HG03378 (cell line): ENCODE measurements at regions not wholly inside any gene's neighbourhood (a gene's known extent, or its start where the extent isn't known, plus 50 kb on each side); places are given as distances from the start of the nearest gene placed in this dataset.

Source experiments
- ATAC-seq: cut with Tn5 transposase; IDR thresholded peaks from one replicate; pipeline ENCODE4 v1.9.1; 2021; ENCODE audit warnings: mild to moderate bottlenecking, moderate library complexity; ENCODE audit not compliant: unreplicated experiment

DNA sequence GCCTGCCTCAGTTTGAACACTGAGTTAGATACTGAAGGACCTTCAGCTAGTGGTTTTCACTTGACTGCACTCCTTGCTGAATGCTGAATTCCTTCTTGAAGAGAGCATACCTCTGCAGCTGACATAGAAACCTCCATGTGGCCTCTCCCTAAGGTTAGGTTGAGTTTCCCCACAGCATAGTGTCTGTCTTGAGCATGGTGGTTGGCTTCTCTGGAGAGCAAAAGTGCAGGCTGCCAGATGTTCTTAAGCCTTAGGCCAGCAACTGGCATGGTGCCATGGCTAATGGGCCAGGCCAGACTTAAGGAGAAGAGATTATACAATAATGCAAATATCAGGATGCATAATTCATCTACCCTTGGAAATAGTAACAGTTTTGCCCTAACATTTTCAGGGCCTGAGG, 545.6 kb upstream of the ZNF385D start:
- no peak for ATAC-seq

GRCh38 chr3:22297436-22297835, 546.4 kb upstream of the ZNF385D start:
- ATAC-seq = no peak

GRCh38 chr3:22306454-22306853, 555.4 kb upstream of the ZNF385D start:
- no peak for ATAC-seq

GRCh38 chr3:22308871-22309270, 557.9 kb upstream of the ZNF385D start:
- ATAC-seq = no peak

- no peak for ATAC-seq
Observed at GRCh38 chr3:22315925-22316324, 564.9 kb upstream of the ZNF385D start.

DNA sequence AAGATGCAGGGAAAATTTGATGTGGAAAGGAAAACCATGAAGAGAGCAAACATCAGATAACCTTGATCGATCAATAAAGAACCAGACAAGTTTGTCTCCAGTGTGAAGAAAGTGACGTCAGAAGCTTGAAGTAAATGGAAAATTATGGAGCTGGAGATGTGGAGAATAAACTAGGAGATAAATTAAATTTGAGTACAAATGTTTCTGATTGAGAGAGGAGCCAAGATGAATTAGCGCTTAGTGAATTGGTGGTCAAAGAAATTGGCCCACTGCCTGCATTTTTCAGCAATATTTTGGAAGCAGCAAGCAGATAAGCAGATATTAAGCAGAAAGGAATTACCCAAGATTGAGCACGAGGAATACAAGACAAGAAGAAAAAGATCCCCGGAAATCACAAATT, 567.3 kb upstream of the ZNF385D start:
- no peak for ATAC-seq

GRCh38 chr3:22319446-22319845, 568.4 kb upstream of the ZNF385D start:
- ATAC-seq = no peak

DNA sequence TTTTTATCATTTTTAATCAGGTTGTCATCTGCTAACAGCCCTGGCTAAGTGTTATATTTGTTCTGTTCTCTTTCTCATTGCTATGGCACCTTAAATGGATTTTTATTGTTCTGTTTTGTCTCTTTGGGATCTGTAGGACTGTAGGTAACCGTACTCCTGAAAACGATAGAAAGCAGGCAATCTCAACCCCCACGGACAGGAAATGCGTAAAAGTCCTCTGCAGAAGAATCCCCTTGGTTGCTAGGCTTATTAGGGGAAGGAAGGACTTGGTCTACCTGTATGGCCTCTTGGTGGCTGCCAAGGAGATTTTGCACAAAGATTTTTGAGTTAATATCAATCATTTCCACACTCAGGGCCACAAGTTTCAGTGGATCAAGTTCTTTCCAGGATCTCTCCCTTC, 571.9 kb upstream of the ZNF385D start:
- no peak for ATAC-seq

DNA sequence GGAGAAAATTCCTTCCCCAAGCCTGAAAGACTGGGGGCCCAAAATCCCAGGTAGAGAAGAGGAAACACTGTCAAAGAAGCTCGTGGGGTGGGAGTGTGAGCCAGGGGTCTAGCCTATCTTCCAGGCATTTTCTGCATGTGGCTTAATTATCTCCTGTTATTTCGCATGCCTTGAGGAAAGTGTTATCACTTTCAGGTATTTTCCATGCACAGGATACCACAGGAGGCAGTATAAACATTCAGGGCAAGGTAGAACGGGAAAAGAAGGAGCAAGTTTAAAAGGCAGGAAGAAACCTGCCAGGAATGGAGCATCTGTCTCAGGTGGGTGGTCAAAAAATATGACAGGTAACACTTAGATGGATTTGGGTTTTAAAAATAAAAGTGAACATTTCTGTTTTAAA, 575.3 kb upstream of the ZNF385D start:
- no peak for ATAC-seq

- ATAC-seq = no peak
Observed at GRCh38 chr3:22334996-22335395, 584.0 kb upstream of the ZNF385D start.

DNA sequence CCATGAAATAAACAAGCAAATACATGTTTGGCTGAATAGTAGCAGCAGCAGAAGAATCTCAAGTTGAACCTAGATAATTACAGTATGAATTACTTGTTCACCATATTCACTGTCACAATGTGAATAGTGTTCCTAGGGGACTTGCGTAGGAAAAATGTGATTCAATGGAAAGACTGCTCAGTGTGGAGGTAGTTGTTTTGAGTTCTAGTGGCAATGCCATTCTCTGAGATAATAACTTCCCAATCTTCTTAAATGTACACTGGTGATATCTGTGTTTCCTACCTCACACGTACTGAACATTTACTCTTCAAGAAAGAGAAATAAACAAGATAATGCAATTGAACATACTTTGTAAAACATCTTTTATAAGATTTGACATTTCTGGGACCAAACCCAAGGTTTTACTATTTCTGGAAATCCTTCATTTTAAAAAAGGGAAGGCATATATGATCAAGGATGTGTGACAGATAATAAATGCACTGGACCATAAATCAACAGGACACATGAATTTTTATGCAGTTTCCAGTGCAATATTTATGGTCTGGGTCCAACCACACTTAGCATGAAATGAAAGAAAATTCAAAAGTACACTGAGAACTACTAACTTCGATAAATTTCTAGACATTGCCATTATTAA, 598.3 kb upstream of the ZNF385D start:
- no peak for ATAC-seq

GRCh38 chr3:22351806-22352205, 600.8 kb upstream of the ZNF385D start:
- ATAC-seq = no peak

DNA sequence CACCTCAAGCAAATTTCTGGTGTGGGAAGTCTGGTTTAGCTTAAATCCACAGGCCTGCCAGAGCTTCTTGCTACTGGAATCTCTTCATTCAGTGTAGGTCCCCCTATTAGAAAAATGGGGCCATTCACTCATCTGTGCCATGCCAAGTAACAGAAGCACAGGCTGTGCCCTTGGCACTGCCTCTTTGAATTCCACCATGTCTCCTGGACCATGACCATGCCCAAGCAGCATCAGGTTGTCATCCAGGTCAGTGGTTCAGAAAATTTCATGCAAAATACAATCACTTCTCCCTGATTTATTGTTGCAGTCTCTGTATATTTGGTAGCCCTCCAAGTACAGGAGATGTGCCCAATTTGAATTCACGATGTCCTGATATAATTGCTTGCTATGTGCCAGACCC, 602.1 kb upstream of the ZNF385D start:
- ATAC-seq = no peak

- ATAC-seq = no peak
Observed at GRCh38 chr3:22358334-22358733, 607.3 kb upstream of the ZNF385D start.

DNA sequence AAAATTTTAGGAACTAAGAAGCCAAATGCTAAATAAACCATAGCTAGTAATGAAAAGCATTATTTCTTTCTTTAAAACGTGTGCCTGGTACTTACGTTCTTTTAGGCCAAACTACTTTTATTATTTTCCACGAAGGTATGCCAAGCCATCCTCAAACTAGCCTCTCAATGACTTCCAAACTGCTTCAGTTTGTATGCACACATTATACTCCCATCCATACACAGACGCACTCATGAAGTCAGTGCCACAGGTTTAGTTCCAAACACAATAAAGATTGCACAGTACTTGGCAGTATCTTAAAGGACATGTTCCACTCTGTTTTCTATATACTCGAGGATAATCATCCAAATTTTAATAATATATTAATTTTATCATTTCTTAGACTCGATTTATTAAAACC, 609.2 kb upstream of the ZNF385D start:
- no peak for ATAC-seq

GRCh38 chr3:22360970-22361369, 610.0 kb upstream of the ZNF385D start:
- ATAC-seq = no peak

- ATAC-seq = no peak
Observed at GRCh38 chr3:22361521-22361920, 610.5 kb upstream of the ZNF385D start.

DNA sequence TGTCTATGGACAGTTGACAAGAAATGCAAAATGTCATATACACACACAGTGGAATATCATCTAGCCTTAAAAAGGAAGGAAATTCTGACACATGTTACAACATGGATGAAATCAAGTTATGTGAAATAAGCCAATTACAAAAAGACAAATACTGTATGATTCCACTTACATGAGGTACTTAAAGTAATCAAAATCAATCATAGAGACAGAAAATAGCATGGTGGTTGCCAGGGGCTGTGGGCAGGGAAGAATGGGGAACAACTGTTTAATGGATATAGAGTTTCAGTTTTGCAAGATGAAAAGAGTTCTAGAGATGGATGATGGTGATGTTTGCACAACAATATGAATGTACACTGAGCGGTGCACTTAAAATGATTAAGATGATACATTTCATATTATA, 613.8 kb upstream of the ZNF385D start:
- no peak for ATAC-seq

DNA sequence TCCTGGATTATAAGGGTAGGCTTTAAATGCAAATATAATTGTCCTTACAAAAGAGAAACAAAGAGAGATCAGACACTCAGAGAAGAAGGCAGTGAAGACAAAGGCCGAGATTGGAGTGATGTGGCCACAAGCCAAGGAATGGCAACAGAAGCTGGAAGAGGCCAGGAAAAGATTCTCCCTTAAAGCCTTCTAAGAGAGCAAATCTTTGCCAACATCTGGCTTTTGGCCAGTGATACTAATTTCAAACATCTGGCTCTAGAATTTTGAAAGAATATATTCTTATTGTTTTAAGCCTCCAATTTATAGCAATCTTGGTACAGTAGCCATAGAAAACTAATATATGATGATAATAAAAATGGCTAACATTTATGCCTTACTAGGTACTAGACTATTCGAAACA, 615.8 kb upstream of the ZNF385D start:
- ATAC-seq = no peak

- ATAC-seq = no peak
Observed at GRCh38 chr3:22371036-22371435, 620.0 kb upstream of the ZNF385D start.

DNA sequence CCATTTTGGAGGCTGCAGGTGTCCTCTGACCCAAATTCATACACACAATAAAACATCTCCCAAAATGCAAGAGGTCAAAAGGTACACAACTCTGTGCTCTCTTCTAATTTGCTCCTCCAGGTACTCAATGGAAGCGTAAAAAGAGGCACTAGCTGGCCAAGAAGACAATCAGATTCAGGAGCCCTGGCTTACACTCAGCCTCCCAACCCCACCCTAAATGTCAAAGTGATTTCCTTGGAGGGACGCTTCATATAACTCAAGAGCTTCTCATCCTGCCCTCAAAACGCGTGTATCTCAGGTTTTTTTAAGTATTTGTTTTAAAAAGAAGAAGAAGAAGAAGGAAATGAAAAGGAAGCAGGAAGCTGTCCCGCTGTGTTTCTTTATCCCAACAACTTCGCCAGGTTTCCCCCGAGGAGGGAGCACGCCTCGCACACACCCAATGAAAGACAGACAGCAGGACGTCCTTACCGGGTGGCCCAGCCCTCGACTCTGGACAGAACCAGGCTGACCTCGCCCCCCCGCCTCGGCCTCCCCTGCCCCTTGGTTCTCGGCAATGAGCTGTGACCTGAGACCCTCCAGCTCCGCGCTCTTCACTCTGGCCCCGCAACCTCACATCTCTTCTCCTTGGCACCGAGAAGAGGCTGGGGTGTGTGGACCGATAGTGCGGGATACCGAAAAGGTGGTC, 620.7 kb upstream of the ZNF385D start:
- no peak for ATAC-seq

DNA sequence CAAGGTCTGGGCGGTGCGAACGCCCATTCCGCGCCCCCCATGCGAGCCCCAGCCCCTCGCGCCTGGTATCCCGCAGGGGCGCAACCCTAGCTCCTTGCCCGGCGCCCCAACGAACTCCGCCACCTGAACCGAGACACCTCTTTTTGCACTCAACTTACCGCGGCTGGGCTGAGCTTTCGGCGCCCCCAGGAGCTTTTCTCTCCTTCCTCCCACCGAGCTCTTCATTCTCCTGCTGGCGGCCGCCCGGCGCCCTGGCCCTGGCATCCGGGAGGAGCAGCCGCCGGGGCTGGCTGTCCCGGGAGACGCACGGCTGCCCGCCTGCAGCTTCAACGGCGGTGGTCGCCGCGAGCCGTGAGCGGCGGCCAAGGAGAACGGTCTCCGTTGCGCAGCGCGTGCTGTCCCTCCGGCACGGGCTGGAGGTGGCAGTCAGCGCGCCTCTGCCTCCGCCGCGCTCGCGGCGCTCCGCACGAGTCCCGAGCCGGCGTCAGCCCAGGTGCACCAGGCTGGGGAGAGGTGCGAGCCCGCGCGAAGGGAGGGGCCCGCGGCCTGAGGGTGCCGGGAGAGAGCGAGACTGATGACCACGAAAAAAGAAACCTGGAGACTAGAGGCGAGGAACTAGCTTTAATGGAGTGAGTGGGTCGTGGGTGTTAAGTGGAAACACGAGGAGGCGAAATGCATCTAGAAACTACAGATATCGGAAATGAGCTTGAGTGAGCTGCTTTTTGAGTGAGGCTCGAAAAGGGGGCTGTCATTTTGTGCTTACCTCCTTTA, 621.5 kb upstream of the ZNF385D start:
- no peak for ATAC-seq
